Liver (tissue), 8 donors: ENCODE measurements at regions not wholly inside any gene's neighbourhood (a gene's known extent, or its start where the extent isn't known, plus 50 kb on each side); places are given as distances from the start of the nearest gene placed in this dataset.
"Not testable (repeated sequence)": the region's sequence is repeated elsewhere in the genome, so short reads cannot be mapped to it uniquely, and the experiment has no call there.

Experiments used
- DNase-seq: peaks from one replicate; pipeline ENCODE4 v3.0.0-alpha.2; 2017; ENCODE audit warnings: low spot score
- H3K27ac ChIP-seq, 2 donors: one replicate each; pipeline ENCODE4 v1.7.0; 2013; ENCODE audit warnings: inconsistent platforms in 2 of 2, low read length in 2 of 2, control low read depth in 1 of 2, low read depth in 1 of 2, mild to moderate bottlenecking in 1 of 2
- H3K27me3 ChIP-seq, 4 donors: one replicate each; pipeline versions ENCODE4 v1.6.1 to v1.7.0; 2013; ENCODE audit warnings: low read length in 3 of 4, inconsistent platforms in 1 of 4, mild to moderate bottlenecking in 1 of 4, moderate library complexity in 1 of 4; ENCODE audit not compliant: control insufficient read depth in 4 of 4, insufficient read depth in 4 of 4
- H3K36me3 ChIP-seq, 4 donors: one replicate each; pipeline versions ENCODE4 v1.6.1 to v1.7.0; 2013; ENCODE audit warnings: low read length in 3 of 4, mild to moderate bottlenecking in 3 of 4, low read depth in 1 of 4, moderate library complexity in 1 of 4; ENCODE audit not compliant: control insufficient read depth in 4 of 4, insufficient read depth in 3 of 4
- H3K4me1 ChIP-seq, 4 donors: one replicate each; pipeline versions ENCODE4 v1.6.1 to v1.7.0; 2013; ENCODE audit warnings: low read length in 3 of 4, mild to moderate bottlenecking in 3 of 4, moderate library complexity in 1 of 4; ENCODE audit not compliant: control insufficient read depth in 4 of 4, insufficient read depth in 4 of 4
- H3K4me3 ChIP-seq, 3 donors: one replicate each; pipeline versions ENCODE4 v1.6.1 to v1.7.0; 2013; ENCODE audit warnings: low read length in 3 of 3, control low read depth in 1 of 3, low read depth in 1 of 3, mild to moderate bottlenecking in 1 of 3
- H3K9ac ChIP-seq, 2 donors: one replicate each; pipeline ENCODE4 v1.7.0; 2013; ENCODE audit warnings: low read length in 2 of 2, mild to moderate bottlenecking in 2 of 2, moderate library complexity in 2 of 2, control low read depth in 1 of 2, low read depth in 1 of 2
- H3K9me3 ChIP-seq, 4 donors: one replicate each; pipeline versions ENCODE4 v1.6.1 to v1.7.0; 2013; ENCODE audit warnings: low read length in 3 of 4; ENCODE audit not compliant: control insufficient read depth in 4 of 4
- GABPA ChIP-seq, 2 donors: IDR thresholded peaks in 1 of 2; conservative IDR thresholded peaks in 1 of 2; 2 replicates each; pipeline ENCODE4 v1.6.1; 2016; ENCODE audit warnings: antibody characterized with exemption in 2 of 2, mild to moderate bottlenecking in 1 of 2, moderate library complexity in 1 of 2
- HNF4G ChIP-seq: IDR thresholded peaks from 2 replicates; pipeline ENCODE4 v1.6.1; 2016; ENCODE audit warnings: antibody characterized with exemption
- NR2F2 ChIP-seq: IDR thresholded peaks from 2 replicates; pipeline ENCODE4 v1.6.1; 2016; ENCODE audit warnings: antibody characterized with exemption
- RAD21 ChIP-seq, 2 donors: IDR thresholded peaks; 2 replicates each; pipeline ENCODE4 v1.6.1; 2016; ENCODE audit warnings: antibody characterized with exemption in 2 of 2, mild to moderate bottlenecking in 2 of 2
- RXRA ChIP-seq, 2 donors: IDR thresholded peaks; 2 replicates each; pipeline ENCODE4 v1.6.1; 2017 to 2018; ENCODE audit warnings: antibody characterized with exemption in 2 of 2, mild to moderate bottlenecking in 1 of 2
- TAF1 ChIP-seq: conservative IDR thresholded peaks from 2 replicates; pipeline ENCODE4 v1.6.1; 2016; ENCODE audit warnings: antibody characterized with exemption, mild to moderate bottlenecking
- YY1 ChIP-seq: IDR thresholded peaks from 2 replicates; pipeline ENCODE4 v1.6.1; 2016; ENCODE audit warnings: antibody characterized with exemption, mild to moderate bottlenecking
- WGBS: extraction: QIAGEN DNeasy Blood & Tissue Kit; methylation state at CpG from one replicate; pipeline ENCODE4 v1.1.7; 2013; 5-methylcytosine and 5-hydroxymethylcytosine counted together
- TF ChIP-seq, protein P1 (sequence below): IDR thresholded peaks from 2 replicates; pipeline ENCODE4 v1.6.1; 2016; ENCODE audit warnings: antibody characterized with exemption, mild to moderate bottlenecking
- TF ChIP-seq, protein P2 (sequence below): fragments of 150-350 bp; IDR thresholded peaks from 2 replicates; pipeline ENCODE4 v1.5.1; 2017; ENCODE audit warnings: improper control_type of control experiment, low read depth, low read length; ENCODE audit not compliant: missing input control
- TF ChIP-seq, protein P3 (sequence below): IDR thresholded peaks from 2 replicates; pipeline ENCODE4 v1.6.1; 2016; ENCODE audit warnings: antibody characterized with exemption
- donor health status: healthy.
- donor health status: healthy.
- donor health status: healthy.
- donor health status: healthy.
- donor health status: healthy.

DNA sequence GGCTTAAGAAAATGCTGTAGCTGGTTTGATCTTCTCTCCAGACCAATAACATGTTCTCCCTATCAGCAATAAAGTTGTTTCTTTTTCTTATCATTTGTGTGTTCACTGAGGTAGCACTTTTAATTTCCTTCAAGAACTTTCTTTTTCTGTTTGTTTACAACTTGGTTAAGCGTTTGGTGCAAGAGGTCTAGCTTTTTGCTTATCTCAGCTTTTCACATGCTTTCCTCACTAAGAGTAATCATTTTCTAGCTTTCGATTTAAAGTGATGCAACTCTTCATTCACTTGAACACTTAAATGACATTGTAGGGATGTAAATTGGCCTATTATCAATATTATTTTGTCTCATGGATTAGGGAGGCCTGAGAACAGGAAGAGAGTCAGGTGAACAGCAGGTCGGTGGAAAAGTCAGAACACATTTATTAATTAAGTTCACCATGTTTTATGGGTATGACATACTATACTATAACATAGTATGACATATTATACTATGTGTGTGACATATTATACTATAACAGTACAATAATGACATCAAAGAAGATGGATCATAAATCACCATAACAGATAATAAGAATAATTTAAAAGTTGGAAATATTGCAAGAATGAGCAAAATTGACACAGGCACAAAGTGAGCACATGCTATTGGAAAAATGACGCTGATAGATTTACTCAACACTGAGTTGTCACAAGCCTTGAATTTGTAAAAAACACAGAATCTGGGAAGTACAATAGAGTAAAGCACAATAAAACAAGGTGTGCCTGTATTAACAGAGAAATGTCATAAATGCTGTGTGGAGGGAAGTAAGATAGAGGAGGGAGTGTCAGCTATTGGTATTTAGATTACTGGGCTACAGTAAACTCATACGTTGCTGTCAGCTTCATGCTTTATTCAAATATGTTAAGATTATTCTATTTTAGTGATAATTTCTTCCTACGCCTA lies 218.6 kb upstream of the SLC7A11 start:
- H3K36me3 ChIP-seq, result no peaks in the 10 kb centered on the region
- H3K4me1 ChIP-seq, result no peaks in the 10 kb centered on the region
- TF ChIP-seq YY1, result no peak
- no peak for TF ChIP-seq RXRA (IDR thresholded peaks at IDR 0.05)
- no peak for TF ChIP-seq NR2F2
- TF ChIP-seq HNF4G, result no peak
- TF ChIP-seq, protein P1, sequence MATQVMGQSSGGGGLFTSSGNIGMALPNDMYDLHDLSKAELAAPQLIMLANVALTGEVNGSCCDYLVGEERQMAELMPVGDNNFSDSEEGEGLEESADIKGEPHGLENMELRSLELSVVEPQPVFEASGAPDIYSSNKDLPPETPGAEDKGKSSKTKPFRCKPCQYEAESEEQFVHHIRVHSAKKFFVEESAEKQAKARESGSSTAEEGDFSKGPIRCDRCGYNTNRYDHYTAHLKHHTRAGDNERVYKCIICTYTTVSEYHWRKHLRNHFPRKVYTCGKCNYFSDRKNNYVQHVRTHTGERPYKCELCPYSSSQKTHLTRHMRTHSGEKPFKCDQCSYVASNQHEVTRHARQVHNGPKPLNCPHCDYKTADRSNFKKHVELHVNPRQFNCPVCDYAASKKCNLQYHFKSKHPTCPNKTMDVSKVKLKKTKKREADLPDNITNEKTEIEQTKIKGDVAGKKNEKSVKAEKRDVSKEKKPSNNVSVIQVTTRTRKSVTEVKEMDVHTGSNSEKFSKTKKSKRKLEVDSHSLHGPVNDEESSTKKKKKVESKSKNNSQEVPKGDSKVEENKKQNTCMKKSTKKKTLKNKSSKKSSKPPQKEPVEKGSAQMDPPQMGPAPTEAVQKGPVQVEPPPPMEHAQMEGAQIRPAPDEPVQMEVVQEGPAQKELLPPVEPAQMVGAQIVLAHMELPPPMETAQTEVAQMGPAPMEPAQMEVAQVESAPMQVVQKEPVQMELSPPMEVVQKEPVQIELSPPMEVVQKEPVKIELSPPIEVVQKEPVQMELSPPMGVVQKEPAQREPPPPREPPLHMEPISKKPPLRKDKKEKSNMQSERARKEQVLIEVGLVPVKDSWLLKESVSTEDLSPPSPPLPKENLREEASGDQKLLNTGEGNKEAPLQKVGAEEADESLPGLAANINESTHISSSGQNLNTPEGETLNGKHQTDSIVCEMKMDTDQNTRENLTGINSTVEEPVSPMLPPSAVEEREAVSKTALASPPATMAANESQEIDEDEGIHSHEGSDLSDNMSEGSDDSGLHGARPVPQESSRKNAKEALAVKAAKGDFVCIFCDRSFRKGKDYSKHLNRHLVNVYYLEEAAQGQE, result no peak
- TF ChIP-seq TAF1, result no peak
- no peak overlapping the region for H3K27ac ChIP-seq
- H3K9me3 ChIP-seq, result no peaks in the 10 kb centered on the region
- DNase-seq, result no peak
- H3K27me3 ChIP-seq, result peaks cover 0 to 2% (median 0%) of the 10 kb centered on the region in 4 donors
- WGBS, result 66% methylated on average over 6 of the region's 6 CpGs
- H3K9ac ChIP-seq, result no peak overlapping the region
- no peak overlapping the region for H3K4me3 ChIP-seq

DNA sequence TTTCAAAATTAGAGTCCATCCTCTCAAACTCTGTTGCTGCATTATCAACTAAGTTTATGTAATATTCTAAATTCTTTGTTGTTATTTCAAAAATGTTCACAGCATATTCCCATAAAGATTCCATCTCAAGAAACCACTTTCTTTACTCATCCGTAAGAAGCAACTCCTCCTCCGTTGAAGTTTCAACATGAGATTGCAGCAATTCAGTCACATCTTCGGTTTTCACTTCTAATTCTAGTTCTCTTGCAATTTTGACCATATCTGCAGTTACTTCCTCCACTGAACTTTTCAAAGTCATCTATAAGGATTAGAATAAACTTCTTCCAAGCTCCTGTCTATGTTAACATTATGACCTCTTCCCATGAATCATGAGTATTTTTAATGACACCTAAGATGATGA lies 216.6 kb upstream of the SLC7A11 start:
- no peaks in the 10 kb centered on the region for H3K4me1 ChIP-seq
- no peak overlapping the region for H3K9ac ChIP-seq
- no peak for TF ChIP-seq NR2F2
- TF ChIP-seq RXRA (IDR thresholded peaks at IDR 0.05), result no peak
- TF ChIP-seq, protein P2, sequence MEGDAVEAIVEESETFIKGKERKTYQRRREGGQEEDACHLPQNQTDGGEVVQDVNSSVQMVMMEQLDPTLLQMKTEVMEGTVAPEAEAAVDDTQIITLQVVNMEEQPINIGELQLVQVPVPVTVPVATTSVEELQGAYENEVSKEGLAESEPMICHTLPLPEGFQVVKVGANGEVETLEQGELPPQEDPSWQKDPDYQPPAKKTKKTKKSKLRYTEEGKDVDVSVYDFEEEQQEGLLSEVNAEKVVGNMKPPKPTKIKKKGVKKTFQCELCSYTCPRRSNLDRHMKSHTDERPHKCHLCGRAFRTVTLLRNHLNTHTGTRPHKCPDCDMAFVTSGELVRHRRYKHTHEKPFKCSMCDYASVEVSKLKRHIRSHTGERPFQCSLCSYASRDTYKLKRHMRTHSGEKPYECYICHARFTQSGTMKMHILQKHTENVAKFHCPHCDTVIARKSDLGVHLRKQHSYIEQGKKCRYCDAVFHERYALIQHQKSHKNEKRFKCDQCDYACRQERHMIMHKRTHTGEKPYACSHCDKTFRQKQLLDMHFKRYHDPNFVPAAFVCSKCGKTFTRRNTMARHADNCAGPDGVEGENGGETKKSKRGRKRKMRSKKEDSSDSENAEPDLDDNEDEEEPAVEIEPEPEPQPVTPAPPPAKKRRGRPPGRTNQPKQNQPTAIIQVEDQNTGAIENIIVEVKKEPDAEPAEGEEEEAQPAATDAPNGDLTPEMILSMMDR, result no peak
- TF ChIP-seq RAD21 (IDR thresholded peaks at IDR 0.05), result no peak
- no peak for TF ChIP-seq GABPA (IDR thresholded peaks at IDR 0.05 in 1 of 2, conservative IDR thresholded peaks at IDR 0.05 in 1 of 2)
- TF ChIP-seq, protein P3, sequence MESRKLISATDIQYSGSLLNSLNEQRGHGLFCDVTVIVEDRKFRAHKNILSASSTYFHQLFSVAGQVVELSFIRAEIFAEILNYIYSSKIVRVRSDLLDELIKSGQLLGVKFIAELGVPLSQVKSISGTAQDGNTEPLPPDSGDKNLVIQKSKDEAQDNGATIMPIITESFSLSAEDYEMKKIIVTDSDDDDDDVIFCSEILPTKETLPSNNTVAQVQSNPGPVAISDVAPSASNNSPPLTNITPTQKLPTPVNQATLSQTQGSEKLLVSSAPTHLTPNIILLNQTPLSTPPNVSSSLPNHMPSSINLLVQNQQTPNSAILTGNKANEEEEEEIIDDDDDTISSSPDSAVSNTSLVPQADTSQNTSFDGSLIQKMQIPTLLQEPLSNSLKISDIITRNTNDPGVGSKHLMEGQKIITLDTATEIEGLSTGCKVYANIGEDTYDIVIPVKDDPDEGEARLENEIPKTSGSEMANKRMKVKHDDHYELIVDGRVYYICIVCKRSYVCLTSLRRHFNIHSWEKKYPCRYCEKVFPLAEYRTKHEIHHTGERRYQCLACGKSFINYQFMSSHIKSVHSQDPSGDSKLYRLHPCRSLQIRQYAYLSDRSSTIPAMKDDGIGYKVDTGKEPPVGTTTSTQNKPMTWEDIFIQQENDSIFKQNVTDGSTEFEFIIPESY, result no peak
- no peak overlapping the region for H3K4me3 ChIP-seq
- WGBS, result 79% methylated on average over 3 of the region's 3 CpGs
- H3K27ac ChIP-seq, result no peak overlapping the region
- peaks cover 0 to under 1% (median 0%) of the 10 kb centered on the region in 4 donors for H3K27me3 ChIP-seq
- no peaks in the 10 kb centered on the region for H3K9me3 ChIP-seq
- no peak for DNase-seq
- no peaks in the 10 kb centered on the region for H3K36me3 ChIP-seq

DNA sequence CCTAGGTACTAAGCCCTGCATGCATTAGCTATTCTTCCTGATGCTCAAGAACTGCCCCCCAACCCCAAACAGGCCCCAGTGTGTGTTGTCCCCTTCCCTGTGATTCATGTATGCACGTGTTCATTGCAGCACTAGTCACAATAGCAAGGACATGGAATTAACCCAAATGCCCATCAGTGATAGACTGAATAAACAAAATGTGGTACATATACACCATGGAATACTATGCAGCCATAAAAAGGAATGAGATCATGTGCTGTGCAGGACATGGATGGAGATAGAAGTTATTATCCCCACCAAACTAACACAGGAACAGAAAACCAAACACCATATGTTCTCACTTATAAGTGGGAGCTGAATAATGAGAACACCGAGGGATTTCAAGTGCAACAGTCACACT lies 214.2 kb upstream of the SLC7A11 start:
- 92% methylated on average over 2 of the region's 2 CpGs for WGBS
- H3K4me1 ChIP-seq, H3K27ac ChIP-seq, H3K9ac ChIP-seq, H3K4me3 ChIP-seq, H3K27me3 ChIP-seq, H3K9me3 ChIP-seq, H3K36me3 ChIP-seq, DNase-seq: not testable (repeated sequence)
